Kidney epithelial cell (primary cell): ENCODE measurements at regions not wholly inside any gene's neighbourhood (a gene's known extent, or its start where the extent isn't known, plus 50 kb on each side); places are given as distances from the start of the nearest gene placed in this dataset.

Experiments used
- DNase-seq: peaks from one replicate; pipeline ENCODE4 v3.0.0-alpha.2; 2010; ENCODE audit warnings: low read depth
- H3K27me3 ChIP-seq: 2 replicates; pipeline ENCODE4 v1.6.0; 2011; ENCODE audit warnings: low read length; ENCODE audit not compliant: control insufficient read depth, insufficient read depth
- H3K36me3 ChIP-seq: 2 replicates; pipeline ENCODE4 v1.5.1; 2011; ENCODE audit warnings: low read length; ENCODE audit not compliant: control insufficient read depth, insufficient read depth
- H3K4me3 ChIP-seq: 2 replicates; pipeline ENCODE4 v1.5.1; 2011; ENCODE audit warnings: low read depth, mild to moderate bottlenecking, control low read depth, low read length
- CTCF ChIP-seq: IDR thresholded peaks from 2 replicates; pipeline ENCODE4 v1.5.1; 2011; ENCODE audit warnings: mild to moderate bottlenecking, moderate library complexity, low read length, control low read depth, inconsistent platforms; ENCODE audit not compliant: insufficient read depth, poor library complexity, severe bottlenecking

GRCh38 chr7:156060925-156061324 is 248.7 kb upstream of the SHH start:
- no peak overlapping the region for H3K4me3 ChIP-seq
- no peak for DNase-seq
- H3K27me3 ChIP-seq = no peaks in the 10 kb centered on the region
- TF ChIP-seq CTCF = no peak
- H3K36me3 ChIP-seq = no peaks in the 10 kb centered on the region

GRCh38 chr7:156059369-156059768 is 247.1 kb upstream of the SHH start:
- Histone ChIP-seq H3K27me3 (no peaks in the 10 kb centered on the region), H3K36me3 (no peaks in the 10 kb centered on the region), H3K4me3 (no peak overlapping the region)
- no peak for DNase-seq
- no peak for TF ChIP-seq CTCF

GRCh38 chr7:156058248-156058647 is 246.0 kb upstream of the SHH start:
- no peak for TF ChIP-seq CTCF
- DNase-seq = no peak
- no peaks in the 10 kb centered on the region for H3K27me3 ChIP-seq
- no peak overlapping the region for H3K4me3 ChIP-seq
- no peaks in the 10 kb centered on the region for H3K36me3 ChIP-seq

- no peaks in the 10 kb centered on the region for H3K27me3 ChIP-seq
- DNase-seq = no peak
- no peak for TF ChIP-seq CTCF
Observed at GRCh38 chr7:156056534-156056933, 244.3 kb upstream of the SHH start.

GRCh38 chr7:156055206-156055822 is 243.1 kb upstream of the SHH start:
- no peak for DNase-seq
- Histone ChIP-seq H3K36me3 (no peaks in the 10 kb centered on the region), H3K27me3 (no peaks in the 10 kb centered on the region), H3K4me3 (no peak overlapping the region)
- TF ChIP-seq CTCF = no peak

More at GRCh38 chr7:156056534-156056933, 244.3 kb upstream of the SHH start:
- Histone ChIP-seq H3K4me3 (no peak overlapping the region), H3K36me3 (no peaks in the 10 kb centered on the region)

GRCh38 chr7:156051884-156052283 is 239.6 kb upstream of the SHH start:
- no peak for DNase-seq

More at GRCh38 chr7:156051884-156052283, 239.6 kb upstream of the SHH start:
- H3K4me3 ChIP-seq = no peak overlapping the region
- H3K36me3 ChIP-seq = no peaks in the 10 kb centered on the region
- no peaks in the 10 kb centered on the region for H3K27me3 ChIP-seq
- no peak for TF ChIP-seq CTCF
